Spleen (tissue), 7 donors: ENCODE measurements at regions not wholly inside any gene's neighbourhood (a gene's known extent, or its start where the extent isn't known, plus 50 kb on each side); places are given as distances from the start of the nearest gene placed in this dataset.

Experiments used
- CTCF ChIP-seq, 11 experiments: fragments of 200-600 bp in 7 of 11; fragments of 450-650 bp in 4 of 11; sonication (generic) in 4 of 11; IDR thresholded peaks in 8 of 11; conservative IDR thresholded peaks in 3 of 11; 1 replicate in 7 of 11; 2 replicates in 4 of 11; pipeline versions ENCODE4 v1.4.0 to v1.8.0; 2016 to 2021; ENCODE audit warnings: antibody characterized with exemption in 11 of 11, inconsistent platforms in 4 of 11, mild to moderate bottlenecking in 1 of 11
- POLR2A ChIP-seq, 3 donors: fragments of 450-650 bp; IDR thresholded peaks; one replicate each; pipeline ENCODE4 v1.5.1; 2017; ENCODE audit warnings: antibody characterized with exemption in 3 of 3, mild to moderate bottlenecking in 1 of 3
- donor health status: DM: no; HTN: no; CAD: no; lungs with moderate emphysema.
- donor health status: DM: no; HTN: no; CAD: no.
- donor health status: DM: no; HTN: no; CAD: no.

GRCh38 chr12:42758806-42759205, 169.3 kb upstream of the PRICKLE1 start:
- no peak for TF ChIP-seq CTCF (IDR thresholded peaks at IDR 0.05 in 8 of 11, conservative IDR thresholded peaks at IDR 0.05 in 3 of 11)
- no peak for TF ChIP-seq POLR2A (IDR thresholded peaks at IDR 0.05)
